ENCODE measurements at regions not wholly inside any gene's neighbourhood (a gene's known extent, or its start where the extent isn't known, plus 50 kb on each side); places are given as distances from the start of the nearest gene placed in this dataset.
A peak's percentile ranks its signal among the peaks of the same experiment; 100 is the strongest.

DNA sequence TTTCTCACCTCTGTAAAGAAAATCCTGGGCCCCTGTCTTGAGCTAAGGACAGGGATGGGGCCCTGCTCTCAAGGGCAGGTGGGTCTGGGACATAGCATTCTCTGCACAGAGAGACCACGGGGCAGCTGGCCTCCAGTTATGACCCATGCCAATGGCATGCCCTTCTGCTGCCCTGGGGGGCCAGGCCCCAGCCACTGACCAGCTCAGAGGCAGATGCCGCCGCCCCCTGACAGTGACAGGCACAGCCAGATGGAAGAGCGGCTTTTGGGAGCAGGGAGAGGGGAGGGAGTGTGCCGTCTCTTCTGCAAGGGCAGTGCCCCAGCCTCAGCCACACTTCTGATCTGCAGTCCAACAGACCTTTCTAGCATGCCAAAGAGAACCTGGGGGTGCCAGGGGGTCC, 114.8 kb upstream of the NAV2 start:
- DNase-seq (ENCODE audit: low spot score) (no peak), ATAC-seq (no peak)

DNA sequence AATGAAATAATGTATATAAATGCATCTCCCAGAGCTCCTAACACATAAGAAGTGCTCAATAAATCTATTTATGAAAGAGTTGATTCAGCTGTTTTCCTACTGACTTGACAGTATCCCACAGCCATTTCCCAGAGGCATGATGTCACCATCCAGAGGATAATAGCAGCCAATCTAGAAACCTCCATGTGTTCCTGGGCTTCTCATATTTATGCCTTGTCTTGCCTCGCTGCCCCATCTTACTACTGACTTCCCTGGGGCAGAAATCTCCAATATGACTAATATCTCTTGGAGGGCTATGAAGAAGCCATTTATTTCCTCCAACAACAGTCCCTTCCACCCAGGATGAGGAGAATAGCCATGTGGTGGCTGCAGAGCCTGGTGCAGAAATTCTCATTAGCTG, 115.4 kb upstream of the NAV2 start:
- no peak for DNase-seq (ENCODE audit: low spot score)
- ATAC-seq = no peak

DNA sequence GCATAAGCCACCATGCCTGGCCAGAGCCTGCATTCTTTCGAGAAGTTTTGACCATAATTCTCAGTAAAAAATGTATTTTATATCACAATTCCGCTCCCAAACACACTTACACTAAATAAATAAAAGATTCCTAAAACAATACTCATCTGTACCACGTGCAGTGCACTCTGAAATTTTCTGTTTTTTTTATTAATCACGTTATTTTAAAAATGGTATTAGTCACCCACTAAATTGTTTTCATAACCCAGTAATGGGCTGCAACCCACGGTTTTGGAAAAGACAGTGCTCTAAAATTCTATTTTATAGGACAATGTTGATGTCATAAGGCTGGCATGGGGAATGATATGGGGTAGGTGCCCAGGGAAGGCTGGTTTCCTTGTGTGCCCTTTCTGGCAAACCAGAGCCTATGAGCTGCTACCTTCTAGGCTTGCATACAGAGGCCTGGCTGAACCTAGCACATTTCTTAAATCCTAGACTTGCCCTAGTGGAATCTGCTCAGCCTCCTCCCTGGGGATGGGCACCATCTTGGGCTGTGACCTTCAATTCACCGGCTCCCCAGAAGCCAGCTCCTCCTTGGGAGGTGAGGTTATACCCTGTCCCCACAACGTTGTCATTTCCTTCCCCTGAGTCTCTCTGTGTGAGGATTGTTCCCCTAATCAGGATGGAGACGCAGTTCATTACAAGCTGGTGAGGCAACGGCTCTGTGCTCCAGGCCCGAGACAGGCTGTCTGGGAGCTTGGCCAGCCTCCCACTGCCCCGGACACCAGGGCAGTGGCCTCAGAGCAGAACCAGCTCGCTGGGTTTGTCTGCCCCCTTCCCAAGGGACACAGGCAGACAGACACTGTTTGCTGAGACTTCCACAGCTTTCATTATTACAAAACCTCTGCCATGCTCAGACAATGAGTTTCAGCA, 116.5 kb upstream of the NAV2 start:
- DNase-seq (ENCODE audit: low spot score) (peak; percentile 85), ATAC-seq (peak; percentile 98)

DNA sequence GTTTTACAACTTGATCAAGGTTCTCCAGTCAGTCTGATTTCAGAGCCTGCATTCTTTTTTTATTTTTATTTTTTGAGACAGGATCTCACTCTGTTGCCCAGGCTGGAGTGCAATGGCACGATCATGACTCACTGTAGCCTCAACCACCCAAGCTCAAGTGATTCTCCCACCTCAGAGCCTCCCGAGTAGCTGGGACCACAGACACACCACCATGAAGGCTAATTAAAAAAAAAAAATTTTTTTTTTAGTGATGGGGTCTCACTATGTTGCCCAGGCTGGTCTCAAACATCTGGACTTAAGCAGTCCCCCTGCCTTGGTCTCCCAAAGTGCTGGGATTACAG, 117.2 kb upstream of the NAV2 start:
- DNase-seq (ENCODE audit: low spot score) = no peak
- ATAC-seq = no peak

DNA sequence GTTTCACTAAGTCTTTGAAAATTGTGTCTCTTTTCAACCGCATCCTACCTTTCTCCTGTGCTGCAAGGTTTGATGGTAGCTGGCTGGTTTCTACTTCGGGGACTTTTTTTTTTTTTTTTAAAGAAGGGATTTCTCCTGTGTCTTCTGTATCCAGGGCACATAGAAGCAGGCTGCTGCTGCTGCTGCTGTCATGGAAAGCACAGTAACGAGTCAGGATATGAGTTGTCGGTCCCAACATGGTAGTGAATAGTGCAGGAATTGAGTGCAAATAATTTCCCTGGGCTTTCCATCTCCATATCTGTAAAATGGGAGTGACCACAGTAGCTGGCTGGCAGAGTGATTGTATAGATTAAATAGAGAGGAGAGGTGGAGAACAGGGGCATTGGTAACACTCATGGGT, 118.3 kb upstream of the NAV2 start:
- no peak for DNase-seq (ENCODE audit: low spot score)
- no peak for ATAC-seq

DNA sequence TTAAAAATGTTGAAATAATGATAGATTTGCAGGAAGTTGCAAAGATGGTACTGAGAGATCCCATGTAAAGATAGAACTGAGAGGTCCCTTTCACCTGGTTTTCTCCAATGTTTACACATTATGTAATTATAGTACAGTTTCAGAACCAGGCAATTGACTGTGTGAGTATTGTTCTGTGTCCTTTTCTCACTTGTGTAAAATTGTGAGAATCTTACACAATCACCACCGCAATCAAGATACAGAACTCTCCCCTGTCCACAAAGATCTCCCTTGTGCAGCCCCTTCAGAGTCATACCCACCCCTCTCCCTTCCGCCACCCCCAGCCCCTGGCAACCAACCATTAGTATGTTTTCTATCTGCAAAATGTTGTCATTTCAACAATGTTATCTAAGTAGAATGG, 119.8 kb upstream of the NAV2 start:
- ATAC-seq (peak; percentile 47), DNase-seq (ENCODE audit: low spot score) (no peak)

DNA sequence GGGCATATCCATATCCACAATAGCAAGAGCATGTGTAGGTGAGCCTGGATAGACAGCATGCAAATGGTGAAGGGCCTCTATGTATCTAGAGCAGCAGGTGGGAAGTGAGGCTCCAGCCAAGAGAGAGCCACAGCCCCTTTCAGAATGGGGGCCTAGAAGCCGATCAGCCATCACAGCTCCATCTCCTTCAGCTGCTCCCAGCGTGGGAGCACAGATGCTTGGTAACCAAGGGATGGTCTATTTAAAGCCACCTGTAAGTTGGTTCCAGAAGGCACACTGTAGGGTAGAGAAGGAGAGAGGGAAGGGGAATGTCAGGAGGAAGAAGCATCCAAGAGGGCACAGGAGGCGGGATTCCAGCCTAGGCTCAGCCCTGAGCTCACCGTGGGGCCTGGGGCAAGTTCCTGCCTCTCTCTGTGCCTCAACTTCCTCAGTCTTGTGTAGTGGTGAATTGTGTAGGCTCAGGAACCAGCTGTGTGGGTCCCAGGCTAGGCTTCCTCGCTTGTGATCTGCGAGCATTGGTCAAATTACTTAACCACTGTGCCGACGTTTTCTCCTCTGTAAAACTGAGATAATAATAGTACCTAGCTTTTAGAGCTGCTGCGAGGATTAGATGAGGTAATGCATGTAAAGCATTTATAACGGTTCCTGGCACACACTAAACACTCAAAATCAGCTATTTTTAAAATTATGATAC, 122.9 kb upstream of the NAV2 start:
- DNase-seq (ENCODE audit: low spot score) (no peak), ATAC-seq (no peak)

DNA sequence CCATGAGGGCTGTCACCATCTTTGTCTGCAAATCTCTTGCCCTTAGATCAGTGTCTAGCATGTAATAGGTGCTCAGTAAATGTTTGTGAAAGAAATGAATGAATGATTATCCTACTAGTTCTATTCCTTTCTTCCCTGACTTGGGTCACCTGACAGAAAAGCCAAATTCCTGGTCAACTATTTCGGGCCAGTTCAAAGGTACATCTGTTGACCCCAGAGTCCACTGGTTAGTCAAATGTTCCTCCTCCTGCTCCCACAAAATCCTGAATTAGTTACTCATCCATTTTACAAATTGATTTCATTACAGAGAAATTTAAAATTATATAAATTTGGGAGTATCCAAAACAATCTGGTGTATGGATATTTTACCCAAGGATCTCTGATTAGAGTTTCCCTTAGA, 124.7 kb upstream of the NAV2 start:
- no peak for DNase-seq (ENCODE audit: low spot score)
- ATAC-seq = no peak

DNA sequence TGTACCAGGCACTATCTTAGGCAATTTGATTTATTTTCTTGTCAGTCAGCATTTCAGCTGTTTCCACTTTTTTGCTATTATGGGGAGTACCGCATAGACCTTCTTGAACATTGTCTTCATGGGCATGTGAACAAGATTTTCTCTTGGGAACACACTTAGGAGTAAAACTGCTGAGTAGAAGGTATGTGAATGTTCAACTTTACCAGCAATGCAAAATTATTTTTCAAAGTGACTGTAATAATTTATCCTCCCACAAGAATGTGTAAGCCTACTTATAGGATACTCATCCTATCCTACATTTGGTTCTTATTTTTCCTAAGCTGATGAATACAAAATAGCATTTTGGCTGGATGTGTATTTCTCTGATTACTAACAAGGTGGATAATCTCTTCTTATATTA, 132.0 kb upstream of the NAV2 start:
- DNase-seq (ENCODE audit: low spot score) (no peak), ATAC-seq (no peak)

DNA sequence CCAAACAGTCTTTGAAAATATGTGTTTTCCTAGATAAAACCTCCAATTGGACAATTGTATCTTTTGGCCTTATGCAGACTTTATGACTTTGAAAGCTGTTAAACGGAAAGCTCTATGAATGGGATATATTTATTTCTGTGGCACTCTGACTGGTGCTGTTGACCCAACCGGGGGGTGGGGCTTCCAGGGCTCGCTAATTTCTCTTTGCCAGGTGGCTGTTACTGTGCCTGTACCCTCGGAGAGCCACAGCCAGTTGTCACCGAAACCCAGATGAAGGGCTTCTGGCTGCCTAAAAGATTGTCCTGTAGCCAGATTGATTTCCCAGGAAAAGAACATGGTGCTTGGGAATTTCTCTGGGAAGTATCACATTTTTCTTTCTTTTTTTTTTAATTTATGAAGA, 132.7 kb upstream of the NAV2 start:
- DNase-seq (ENCODE audit: low spot score) = peak; percentile 31
- ATAC-seq = no peak

DNA sequence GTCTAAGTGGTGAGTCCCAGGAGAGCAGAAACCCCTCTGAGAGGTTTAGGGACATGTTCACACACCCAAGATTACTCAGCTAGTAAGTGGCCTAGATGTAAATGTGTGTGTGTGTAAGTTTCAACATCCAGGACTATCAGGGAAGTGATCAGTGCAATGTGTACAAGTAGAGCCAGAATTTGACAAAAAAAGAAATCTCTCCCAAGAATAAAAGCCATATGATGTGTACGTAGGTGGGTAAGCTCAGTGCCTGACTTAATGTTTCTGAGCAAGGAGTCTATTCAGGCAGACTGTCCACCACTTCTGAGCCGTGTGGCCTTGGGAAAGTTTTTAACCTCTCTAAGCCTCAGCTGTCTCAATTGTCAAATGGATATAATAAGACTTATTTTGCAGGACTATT, 133.8 kb upstream of the NAV2 start:
- ATAC-seq (no peak), DNase-seq (ENCODE audit: low spot score) (peak; percentile 7)

DNA sequence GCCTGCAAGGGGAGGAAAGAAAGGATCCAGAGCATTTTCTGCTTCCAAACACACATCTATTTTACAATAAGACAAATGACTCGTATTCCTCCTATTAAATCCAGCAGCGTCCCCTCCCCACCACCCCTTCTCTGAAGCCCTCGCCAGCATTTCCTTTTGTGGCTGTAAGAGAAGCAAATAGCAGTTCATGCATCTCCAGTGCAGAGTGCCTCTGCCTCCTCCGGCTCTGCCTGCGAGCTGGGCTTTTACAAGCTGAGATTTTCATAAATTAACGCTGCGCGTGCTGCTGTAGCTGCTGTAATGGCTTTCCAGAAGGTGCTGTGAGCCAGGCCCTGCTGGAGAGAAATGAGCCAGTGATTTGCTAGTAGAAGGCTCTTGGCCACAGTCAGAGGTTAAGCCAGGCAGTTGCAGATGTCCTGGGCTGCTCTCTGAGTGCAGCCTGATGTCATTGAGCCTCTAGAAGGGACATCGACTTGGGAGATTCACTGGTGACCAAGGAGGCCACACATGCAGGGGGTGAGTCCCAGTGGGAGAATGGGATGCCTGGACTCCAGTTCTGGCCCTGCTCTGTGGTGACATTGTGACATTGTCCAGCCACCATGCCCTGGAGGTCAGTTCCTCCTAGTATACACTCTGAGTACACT, 134.5 kb upstream of the NAV2 start:
- ATAC-seq (peak; percentile 58), DNase-seq (ENCODE audit: low spot score) (peak; percentile 44)

DNA sequence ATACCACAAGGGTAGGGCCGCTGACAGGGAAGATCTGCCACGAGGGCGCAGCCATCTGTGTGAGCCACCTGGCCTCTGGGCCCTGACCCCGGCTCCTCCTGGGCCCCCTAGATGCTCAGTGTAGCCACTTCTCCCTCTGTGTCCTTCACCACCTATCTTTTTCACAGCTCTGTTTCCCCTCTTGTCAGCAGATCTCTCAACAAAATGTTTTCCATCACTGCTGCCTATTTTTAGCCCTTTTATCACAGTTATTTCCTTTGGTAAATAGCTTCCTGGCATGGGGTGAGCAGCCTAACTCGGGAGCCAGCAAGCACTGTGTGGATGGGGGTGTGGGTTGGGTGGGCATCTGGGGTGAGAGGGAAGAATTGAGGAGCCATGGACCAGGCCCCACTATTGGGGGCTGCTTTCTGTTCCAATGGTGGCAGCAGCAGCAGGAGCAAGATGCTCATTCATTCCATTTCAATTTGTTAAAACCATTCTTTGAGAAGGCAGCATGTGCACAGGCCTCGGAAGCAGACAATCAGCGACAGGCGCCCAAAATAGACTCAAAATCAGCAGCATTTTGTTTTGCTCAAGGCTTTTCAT, 135.2 kb upstream of the NAV2 start:
- ATAC-seq (peak; percentile 49), DNase-seq (ENCODE audit: low spot score) (peak; percentile 21)

DNA sequence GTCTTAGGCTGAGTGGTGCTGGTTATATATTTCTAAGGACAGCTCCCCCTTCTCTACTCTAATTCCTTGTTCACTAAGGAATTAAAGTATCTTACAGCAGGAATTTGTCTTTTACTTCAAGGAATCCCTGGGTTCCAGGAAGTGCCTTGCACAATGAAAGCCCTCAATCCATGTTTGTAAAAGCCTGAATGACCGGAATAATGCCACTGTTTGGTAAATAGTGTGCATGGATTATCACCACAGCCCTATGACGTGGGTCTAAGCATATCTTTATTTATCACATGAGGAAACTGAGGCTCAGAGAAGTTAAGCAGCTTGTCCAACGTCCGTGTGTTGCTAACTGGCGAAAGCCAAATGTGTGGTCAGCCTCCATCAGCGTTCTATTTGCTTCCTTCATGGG, 135.7 kb upstream of the NAV2 start:
- DNase-seq (ENCODE audit: low spot score) (peak; percentile 0), ATAC-seq (no peak)

DNA sequence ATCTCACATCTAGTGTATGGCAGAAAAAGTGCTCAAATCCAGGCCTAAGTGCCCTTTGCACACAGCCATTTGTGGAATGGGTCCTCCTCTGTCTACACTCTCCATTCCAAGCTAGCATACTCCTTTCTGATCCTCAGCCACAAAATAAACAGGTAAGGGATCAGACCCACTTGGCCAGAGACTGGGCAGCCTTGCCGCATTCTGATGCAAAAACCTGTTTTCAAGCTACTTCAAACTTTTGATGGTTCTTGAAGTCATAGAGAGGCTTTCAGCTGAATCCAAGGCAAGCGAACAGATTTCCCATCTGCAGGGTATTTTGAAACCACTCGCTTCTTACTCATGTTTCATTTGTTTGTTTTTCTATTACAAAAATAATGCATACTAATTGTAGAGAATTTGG, 136.6 kb upstream of the NAV2 start:
- DNase-seq (ENCODE audit: low spot score) = peak; percentile 5
- no peak for ATAC-seq

DNA sequence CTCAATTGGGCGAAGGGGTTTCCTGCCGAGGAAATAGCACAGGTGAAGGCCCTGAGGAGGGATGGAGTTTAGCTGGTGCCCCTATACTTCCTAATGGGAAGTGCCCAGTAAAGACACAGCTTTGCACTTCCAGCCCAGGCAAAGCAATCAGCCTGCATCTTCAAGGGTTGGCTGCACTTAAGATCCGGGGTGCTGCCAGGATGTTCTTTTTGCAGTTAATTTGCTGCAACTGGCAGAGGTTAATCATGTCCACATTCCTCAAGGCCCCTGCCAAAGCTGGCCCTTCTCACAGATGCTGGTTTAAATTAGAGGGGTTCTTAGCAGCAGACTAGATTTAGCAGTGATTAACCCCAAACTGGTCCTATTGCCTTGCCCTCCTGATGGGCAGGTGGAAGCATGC, 137.7 kb upstream of the NAV2 start:
- ATAC-seq = no peak
- DNase-seq (ENCODE audit: low spot score) = peak; percentile 16

DNA sequence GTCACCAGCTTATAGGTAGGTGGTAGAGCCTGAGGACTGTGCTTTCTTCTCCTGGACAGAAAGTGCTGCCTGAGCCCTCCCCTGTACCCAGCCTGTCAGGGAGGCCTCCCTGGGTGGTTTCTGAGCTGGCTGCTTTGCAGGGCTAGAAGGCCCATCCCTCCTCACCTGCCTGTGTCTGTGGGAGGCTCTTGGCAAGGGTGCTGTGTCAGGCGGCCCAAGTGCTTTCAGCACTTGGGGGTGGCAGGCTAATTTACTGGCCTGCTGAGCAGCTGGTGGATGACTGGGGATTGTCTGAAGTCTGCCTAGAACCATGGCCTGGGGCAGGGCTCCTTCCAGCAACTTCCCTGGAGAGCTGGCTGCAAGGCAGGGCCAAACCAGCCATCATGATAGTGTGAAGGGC, 139.0 kb upstream of the NAV2 start:
- ATAC-seq = no peak
- DNase-seq (ENCODE audit: low spot score) = no peak

DNA sequence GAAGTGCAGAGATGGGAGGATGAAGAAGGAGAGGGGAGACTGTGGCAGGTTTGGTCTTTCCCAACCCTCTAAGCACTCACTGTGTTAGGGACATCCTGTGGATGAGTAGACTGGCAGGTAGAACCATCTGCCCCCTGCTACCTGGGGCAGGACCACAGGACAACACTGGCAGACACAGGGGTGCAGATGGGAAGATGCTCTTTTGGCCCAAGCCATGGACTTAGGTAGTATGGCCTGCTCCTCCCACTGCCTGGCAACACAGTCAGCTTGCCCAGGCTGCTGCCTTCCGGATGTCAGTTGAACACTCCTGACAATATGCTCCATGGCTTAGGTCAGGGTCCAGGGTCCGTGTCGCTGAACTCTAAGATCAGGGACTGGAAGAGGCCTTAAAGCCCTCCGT, 140.7 kb upstream of the NAV2 start:
- no peak for DNase-seq (ENCODE audit: low spot score)
- ATAC-seq = peak; percentile 14

DNA sequence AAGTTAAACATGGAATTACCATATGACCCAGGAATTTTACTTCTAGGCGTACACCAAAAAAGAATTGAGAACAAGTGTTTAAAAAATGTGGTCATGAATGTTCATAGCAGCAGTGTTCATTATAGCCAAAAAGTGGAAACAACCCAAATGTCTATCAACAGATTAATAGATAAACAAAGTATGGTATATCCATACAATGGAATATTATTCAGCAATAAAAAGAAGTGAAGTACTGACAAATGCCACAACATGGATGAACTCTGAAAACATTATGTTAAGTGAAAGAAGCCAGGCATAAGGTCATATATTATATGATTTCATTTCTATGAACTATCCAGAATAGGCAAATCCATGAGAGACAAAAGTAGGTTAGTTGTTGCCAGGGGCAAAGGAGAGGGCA, 141.7 kb upstream of the NAV2 start:
- no peak for ATAC-seq

DNA sequence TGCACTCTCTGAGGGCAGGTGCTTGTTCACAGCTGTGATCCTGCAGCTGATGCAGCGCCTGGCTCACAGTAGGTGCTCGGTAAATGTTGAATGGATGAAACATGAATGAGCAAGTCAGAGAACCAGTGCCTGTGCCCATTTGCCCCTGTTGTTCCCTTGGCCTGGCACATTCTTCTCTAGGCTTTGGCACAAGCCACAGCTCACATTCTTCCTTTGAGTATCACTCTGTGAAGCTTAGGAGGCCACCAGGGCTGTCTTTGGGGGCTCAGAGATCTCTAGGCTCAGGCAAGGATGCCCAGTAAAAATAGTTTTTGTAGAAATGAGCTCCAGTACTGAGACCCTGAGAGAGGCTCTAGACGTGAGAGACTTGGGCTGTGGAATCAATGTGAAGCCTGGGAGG, 144.6 kb upstream of the NAV2 start:
- DNase-seq (ENCODE audit: low spot score) (no peak), ATAC-seq (no peak)

More for the DNA sequence above, 141.7 kb upstream of the NAV2 start:
- DNase-seq (ENCODE audit: low spot score) = no peak

DNA sequence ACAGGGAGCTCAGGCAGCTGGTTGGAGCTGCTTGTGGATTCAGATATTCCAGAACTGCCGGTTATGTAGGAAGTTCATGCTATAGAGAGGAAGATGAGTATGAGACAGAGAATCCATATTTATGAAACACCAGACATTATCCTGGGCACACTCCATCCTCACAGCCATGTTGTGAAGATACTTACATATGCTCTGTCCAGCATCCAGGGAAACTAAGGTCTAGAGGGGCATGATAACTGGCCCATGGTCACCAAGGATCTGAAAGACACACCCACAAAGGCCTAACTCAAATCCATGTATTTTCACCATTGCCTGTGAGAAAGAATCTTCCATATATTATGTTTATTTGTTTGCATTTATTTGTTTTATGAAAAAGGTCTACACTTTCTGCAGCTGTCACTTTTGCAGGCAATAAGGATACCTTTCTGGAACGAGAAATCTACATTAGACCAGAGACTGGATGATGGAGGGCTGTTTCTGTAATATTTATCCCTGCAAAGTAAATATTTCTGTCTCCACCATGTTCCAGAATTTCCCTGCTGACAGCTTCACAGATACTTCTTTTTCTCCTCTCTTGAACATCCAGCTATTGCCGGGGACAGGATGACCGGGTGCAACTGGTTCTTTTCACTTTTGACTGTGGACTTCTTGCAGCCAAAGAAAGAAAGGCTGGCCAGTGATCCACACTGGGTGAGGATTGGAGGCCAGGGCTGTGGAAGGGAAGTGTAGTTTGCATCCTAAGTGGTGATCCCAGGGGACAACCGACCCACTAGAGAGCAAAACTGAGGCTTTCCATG, 145.9 kb upstream of the NAV2 start:
- DNase-seq (ENCODE audit: low spot score) (no peak), ATAC-seq (no peak)

Measured in left lobe of liver (tissue), 2 donors.